NCI-H1417 (cell line): ENCODE measurements at regions not wholly inside any gene's neighbourhood (a gene's known extent, or its start where the extent isn't known, plus 50 kb on each side); places are given as distances from the start of the nearest gene placed in this dataset.

Experiments
- DNase-seq, 3 experiments: peaks; one replicate each; lab custom pipeline; 2025; lab: John Stamatoyannopoulos, UW

DNA sequence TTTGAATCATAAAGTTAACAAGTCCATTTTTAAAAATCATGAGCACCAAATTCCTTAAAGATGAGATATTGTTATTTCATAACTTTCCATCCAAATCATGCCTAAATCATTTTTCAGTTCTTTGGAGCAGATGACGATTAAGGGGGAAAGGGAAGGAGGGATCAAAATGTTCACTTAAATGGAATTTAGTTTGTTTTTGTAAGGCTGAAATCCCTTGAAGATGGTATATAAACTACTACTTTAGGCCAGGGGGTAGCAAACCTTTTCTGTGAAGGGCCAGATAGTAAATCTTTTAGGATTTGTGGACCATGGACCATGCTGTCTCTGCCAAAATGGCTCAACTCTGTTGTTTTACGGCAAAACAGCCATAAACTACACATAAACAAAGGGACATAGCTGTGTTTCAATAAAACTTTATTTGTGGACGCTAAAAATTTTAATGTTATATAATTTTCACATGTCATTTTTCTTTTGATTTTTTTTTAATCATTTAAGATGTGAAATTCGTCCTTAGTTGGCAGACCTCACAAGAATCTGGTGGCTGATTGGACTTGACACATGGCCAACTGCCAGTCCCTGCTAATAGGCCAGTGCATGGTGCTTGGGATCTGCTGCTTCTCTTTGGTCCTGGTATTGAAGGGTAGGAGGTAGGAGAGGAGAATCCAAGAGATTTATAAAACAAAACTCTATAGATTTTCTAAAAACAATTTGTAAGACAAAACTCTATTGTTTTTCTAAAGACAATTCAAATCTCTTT is 52.0 kb upstream of the RTN4 start:
- DNase-seq, result no peak

DNA sequence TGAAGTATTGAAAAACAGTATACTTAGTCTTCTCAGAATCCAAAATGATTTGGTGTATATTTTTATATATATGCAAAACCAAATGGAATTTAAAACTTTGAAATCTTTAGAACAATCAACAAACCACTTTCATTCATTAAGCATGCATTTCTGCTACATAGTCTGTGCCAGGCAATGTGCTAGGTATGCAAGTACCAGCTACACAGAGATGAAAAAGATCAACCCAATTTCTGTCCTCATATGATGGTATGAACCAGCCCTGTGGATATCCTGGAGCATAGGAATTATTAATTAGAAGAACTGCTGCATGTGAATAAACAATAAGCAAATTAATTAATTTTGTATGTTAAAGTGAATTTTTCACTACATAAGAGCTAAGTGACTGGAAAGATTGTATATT is 51.2 kb upstream of the RTN4 start:
- DNase-seq, result no peak

DNA sequence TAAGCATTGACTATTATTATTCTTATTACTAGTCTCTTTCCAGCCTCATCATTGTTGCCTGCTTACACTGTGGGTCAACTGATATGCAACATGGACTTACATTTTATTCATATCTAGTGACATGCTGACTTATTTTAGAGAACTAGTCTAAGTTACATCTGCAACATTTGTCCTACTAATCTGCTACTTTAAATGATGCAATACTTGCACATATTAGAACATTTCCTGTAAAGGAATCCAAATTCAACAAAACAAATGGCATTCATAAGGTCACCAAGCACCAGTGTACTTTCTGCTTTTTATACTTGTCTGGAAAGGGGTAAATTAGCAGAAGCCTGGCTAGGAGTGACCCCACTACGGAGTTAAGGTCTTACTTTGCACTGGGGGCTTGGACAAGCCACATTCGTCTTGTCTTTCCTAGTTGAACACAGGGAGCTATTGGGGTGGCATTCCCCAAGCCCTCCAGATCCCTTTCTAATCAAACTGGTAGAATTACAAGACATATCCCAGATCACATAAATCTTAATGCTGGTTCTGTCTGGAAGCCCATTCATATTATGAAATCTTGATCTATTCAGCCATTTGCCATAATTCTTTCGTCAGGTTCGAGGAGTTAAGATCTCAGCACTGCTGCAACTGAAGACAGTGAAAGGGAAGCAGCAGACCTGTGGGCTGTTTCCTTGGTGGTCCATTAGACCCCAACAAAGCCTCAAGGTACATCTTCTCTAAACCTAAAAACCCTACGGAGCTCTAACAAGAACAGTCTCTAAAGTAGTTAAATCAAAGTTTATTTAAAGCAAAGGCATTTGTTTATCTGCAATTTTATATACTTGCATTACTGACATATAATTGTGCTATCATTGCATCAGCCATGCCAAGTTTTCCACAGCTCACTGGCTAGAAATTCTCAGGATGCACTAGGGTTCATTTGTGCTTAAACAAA is 49.9 kb upstream of the RTN4 start:
- DNase-seq, result no peak
